ENCODE measurements at regions not wholly inside any gene's neighbourhood (a gene's known extent, or its start where the extent isn't known, plus 50 kb on each side); places are given as distances from the start of the nearest gene placed in this dataset.

- TF ChIP-seq CTCF (IDR thresholded peaks at IDR 0.05), result no peak
- no peak for TF ChIP-seq POLR2AphosphoS5 (IDR thresholded peaks at IDR 0.05)
- no peak for TF ChIP-seq POLR2A (IDR thresholded peaks at IDR 0.05)
Observed at GRCh38 chr3:64422192-64422591, 196.9 kb upstream of the PRICKLE2 start.
